ENCODE measurements at regions not wholly inside any gene's neighbourhood (a gene's known extent, or its start where the extent isn't known, plus 50 kb on each side); places are given as distances from the start of the nearest gene placed in this dataset.

DNA sequence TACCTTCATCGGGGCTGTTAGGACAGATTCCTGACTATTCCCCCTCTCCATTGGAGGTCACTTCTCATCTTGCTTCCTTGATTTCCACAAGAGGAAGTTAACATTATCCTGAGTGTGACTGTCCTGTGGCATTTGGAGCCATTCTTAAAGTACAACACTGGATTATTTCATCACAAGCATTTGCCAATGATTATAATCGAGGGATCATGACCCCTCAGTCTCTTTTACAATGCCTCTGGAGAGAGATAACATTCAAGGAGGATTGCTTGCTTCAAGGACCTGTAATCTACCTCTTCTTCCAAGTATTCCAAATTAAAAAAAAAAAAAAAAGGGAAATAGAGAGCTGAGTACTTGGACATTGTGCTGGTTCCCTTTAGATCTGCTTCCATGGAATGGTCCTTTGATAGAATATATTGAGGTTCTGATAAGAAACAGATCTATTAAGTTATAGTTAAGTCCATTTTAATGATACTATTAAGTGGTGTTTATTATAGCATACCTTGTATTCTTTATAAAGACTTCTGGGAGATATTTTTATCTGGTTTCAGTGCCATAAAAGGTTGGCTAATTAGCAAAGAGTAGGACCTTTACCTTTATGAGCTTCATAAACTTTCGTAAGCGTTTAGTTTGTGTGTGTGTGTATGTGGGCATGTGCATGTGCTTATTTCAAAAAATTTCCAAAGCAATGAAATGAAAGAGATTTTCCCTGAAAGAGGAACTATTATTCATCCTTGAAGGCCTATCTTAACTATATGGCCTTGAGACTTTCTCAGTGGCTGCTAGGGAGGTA is 469.1 kb downstream of the DHX35 start:
- Mint-ChIP-seq H3K36me3 (ENCODE audit: low read depth) (no peaks in the 10 kb centered on the region), H3K27me3 (no peaks in the 10 kb centered on the region), H3K27ac (no peak overlapping the region), H3K4me1 (ENCODE audit: low read depth) (no peaks in the 10 kb centered on the region), H3K9me3 (peaks cover 4% of the 10 kb centered on the region), H3K4me3 (no peak overlapping the region)
- no peak for DNase-seq
- TF ChIP-seq, protein P1, sequence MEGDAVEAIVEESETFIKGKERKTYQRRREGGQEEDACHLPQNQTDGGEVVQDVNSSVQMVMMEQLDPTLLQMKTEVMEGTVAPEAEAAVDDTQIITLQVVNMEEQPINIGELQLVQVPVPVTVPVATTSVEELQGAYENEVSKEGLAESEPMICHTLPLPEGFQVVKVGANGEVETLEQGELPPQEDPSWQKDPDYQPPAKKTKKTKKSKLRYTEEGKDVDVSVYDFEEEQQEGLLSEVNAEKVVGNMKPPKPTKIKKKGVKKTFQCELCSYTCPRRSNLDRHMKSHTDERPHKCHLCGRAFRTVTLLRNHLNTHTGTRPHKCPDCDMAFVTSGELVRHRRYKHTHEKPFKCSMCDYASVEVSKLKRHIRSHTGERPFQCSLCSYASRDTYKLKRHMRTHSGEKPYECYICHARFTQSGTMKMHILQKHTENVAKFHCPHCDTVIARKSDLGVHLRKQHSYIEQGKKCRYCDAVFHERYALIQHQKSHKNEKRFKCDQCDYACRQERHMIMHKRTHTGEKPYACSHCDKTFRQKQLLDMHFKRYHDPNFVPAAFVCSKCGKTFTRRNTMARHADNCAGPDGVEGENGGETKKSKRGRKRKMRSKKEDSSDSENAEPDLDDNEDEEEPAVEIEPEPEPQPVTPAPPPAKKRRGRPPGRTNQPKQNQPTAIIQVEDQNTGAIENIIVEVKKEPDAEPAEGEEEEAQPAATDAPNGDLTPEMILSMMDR (IDR thresholded peaks at IDR 0.05) = no peak
- POLR2A ChIA-PET = no interaction called here
- intact Hi-C loops (cut with micrococcal nuclease) = no loop called here
- CTCF ChIA-PET = no interaction called here
- ATAC-seq = no peak

DNA sequence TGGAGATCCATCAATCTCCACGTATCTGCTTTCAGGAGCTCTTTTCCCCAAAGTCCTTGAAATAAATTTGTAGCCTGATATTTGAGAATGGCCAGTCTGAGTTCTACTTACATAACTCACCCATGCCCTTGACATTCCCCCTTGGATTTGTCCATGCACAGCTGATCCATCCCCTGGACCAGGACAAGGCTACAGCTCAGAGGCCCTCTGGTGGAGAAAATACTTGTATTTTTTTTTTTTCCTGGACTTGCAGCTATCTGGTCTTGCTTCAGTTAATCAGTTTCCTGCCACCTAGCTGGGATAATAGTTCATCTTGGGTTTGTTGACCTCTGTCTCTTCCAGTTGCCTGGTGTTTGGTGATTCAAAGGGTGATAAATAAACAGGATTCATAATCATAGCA is 467.6 kb downstream of the DHX35 start:
- Mint-ChIP-seq H3K36me3 (ENCODE audit: low read depth) (no peaks in the 10 kb centered on the region), H3K9me3 (peaks cover 4% of the 10 kb centered on the region), H3K4me3 (no peak overlapping the region), H3K27me3 (no peaks in the 10 kb centered on the region), H3K27ac (no peak overlapping the region), H3K4me1 (ENCODE audit: low read depth) (no peaks in the 10 kb centered on the region)
- DNase-seq (no peak), ATAC-seq (no peak)
- ChIA-PET CTCF (interaction anchor here (0.7 kb wide), 1 partner anchor 949 kb away, joined by 3 read pairs; no protein-coding TSS in a partner anchor), POLR2A (no interaction called here)
- TF ChIP-seq, protein P1 (IDR thresholded peaks at IDR 0.05) = no peak
- intact Hi-C loops (cut with micrococcal nuclease) = no loop called here

DNA sequence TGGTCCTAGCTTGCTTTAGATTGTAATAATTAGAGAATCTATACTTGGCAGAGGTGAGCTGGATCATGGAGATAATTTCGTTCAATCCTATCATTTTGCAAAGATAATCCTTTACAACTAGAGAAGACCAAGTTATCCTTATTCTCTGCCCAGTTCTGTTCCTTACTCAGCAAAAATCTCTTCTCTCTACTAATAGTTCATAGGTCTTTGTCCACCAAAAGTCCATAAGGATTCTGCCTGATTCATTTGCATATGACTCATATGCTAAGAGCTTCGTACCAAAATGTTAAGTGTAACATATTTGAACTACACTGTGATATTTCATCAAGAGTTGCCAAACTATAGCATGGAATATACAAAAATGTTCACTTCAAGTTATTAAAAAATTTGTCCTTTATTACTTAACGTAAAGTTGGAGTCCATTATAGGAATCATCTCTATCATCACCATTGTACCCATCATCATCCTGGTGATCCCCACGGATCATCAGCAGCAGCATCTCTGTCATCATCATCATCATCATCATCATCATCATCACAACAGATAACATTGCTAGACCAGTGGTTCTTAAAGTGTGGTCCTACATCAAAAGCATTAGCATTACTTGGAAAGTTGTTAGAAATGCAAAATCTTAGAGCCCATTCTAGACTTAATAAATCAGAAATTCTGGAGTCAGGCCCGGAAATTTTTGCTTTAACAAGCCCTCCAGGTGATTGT is 463.0 kb downstream of the DHX35 start:
- Mint-ChIP-seq H3K4me3 (no peak overlapping the region), H3K27me3 (no peaks in the 10 kb centered on the region), H3K36me3 (ENCODE audit: low read depth) (no peaks in the 10 kb centered on the region), H3K4me1 (ENCODE audit: low read depth) (no peaks in the 10 kb centered on the region), H3K9me3 (peaks cover 1% of the 10 kb centered on the region), H3K27ac (no peak overlapping the region)
- POLR2A ChIA-PET = no interaction called here
- DNase-seq (no peak), ATAC-seq (no peak)
- TF ChIP-seq, protein P1 (IDR thresholded peaks at IDR 0.05) = no peak
- CTCF ChIA-PET = no interaction called here
- intact Hi-C loops (cut with micrococcal nuclease) = no loop called here

DNA sequence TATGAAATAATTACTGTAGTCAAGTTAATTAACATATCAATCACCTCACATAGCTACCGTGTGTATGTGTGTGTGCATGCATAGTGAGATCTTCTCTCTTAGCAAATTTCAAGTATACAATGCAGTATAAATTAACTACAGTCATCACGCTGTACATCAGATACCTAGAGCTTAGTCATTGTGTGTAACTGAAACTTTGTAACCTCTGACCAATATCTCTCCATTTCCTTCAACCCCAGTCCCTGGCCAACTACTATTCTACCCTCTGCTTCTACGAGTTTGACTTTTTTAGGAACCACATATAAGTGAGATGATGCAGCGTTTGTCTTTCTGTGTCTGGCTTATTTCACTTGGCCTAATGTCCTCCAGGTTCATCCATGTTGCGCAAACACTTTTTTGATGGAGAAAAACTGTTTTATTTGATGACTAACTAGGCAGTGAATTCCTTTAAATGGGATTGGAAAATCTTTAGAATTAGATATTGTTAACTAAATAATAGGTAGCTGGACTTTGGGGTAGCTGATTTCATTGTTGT is 459.5 kb downstream of the DHX35 start:
- intact Hi-C loops (cut with micrococcal nuclease) = no loop called here
- H3K4me1 Mint-ChIP-seq (ENCODE audit: low read depth) = no peaks in the 10 kb centered on the region
- H3K9me3 Mint-ChIP-seq = no peaks in the 10 kb centered on the region
- H3K27ac Mint-ChIP-seq = no peak overlapping the region
- TF ChIP-seq, protein P1 (IDR thresholded peaks at IDR 0.05) = no peak
- POLR2A ChIA-PET = interaction anchor here (0.6 kb wide), 1 partner anchor 15 kb away, joined by 3 read pairs; no protein-coding TSS in a partner anchor
- no peaks in the 10 kb centered on the region for H3K27me3 Mint-ChIP-seq
- CTCF ChIA-PET = no interaction called here
- DNase-seq (no peak), ATAC-seq (no peak)
- no peak overlapping the region for H3K4me3 Mint-ChIP-seq
- H3K36me3 Mint-ChIP-seq (ENCODE audit: low read depth) = no peaks in the 10 kb centered on the region

DNA sequence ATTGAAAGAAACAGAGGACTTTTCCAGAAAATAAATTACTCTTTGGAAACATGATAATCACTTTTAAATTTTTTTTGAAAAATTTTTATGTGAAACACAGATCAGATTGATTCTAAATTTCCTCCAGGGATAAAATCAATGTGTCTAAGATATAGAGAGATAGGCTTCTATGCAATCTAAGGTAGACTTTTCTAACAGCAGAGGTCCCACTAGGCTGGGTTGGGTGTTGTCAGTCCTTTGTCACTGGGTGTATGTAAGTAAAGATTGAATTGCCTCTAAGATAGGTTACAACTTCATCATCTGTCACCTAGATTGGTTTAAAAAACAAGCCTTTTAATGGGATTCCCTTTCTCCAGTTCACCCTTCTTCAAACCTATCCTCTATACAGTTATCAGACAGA is 449.9 kb downstream of the DHX35 start:
- ChIA-PET CTCF (no interaction called here), POLR2A (no interaction called here)
- no peaks in the 10 kb centered on the region for H3K36me3 Mint-ChIP-seq (ENCODE audit: low read depth)
- TF ChIP-seq, protein P1 (IDR thresholded peaks at IDR 0.05) = no peak
- no peak overlapping the region for H3K27ac Mint-ChIP-seq
- H3K27me3 Mint-ChIP-seq = peaks cover 3% of the 10 kb centered on the region
- ATAC-seq = no peak
- H3K4me1 Mint-ChIP-seq (ENCODE audit: low read depth) = no peaks in the 10 kb centered on the region
- intact Hi-C loops (cut with micrococcal nuclease) = no loop called here
- no peak for DNase-seq
- H3K9me3 Mint-ChIP-seq = no peaks in the 10 kb centered on the region
- H3K4me3 Mint-ChIP-seq = no peak overlapping the region

Measured in activated CD8-positive, alpha-beta T cell treated with anti-CD3 and anti-CD28 coated beads for 36 hours (primary cell).